Fibroblast of mammary gland (primary cell): ENCODE measurements at regions not wholly inside any gene's neighbourhood (a gene's known extent, or its start where the extent isn't known, plus 50 kb on each side); places are given as distances from the start of the nearest gene placed in this dataset.
A peak's percentile ranks its signal among the peaks of the same experiment; 100 is the strongest.

Source experiments
- DNase-seq: peaks from one replicate; pipeline ENCODE4 v3.0.0-alpha.2; 2010; ENCODE audit warnings: low read depth
- H3K4me3 ChIP-seq: 2 replicates; pipeline ENCODE4 v1.5.1; 2011; ENCODE audit warnings: low read depth, mild to moderate bottlenecking, low read length, moderate library complexity; ENCODE audit not compliant: control insufficient read depth
- TF ChIP-seq, protein P1 (sequence below): conservative IDR thresholded peaks from 2 replicates; pipeline ENCODE4 v1.5.1; 2011; ENCODE audit warnings: low read depth, low read length, inconsistent platforms; ENCODE audit not compliant: control insufficient read depth, insufficient read depth

DNA sequence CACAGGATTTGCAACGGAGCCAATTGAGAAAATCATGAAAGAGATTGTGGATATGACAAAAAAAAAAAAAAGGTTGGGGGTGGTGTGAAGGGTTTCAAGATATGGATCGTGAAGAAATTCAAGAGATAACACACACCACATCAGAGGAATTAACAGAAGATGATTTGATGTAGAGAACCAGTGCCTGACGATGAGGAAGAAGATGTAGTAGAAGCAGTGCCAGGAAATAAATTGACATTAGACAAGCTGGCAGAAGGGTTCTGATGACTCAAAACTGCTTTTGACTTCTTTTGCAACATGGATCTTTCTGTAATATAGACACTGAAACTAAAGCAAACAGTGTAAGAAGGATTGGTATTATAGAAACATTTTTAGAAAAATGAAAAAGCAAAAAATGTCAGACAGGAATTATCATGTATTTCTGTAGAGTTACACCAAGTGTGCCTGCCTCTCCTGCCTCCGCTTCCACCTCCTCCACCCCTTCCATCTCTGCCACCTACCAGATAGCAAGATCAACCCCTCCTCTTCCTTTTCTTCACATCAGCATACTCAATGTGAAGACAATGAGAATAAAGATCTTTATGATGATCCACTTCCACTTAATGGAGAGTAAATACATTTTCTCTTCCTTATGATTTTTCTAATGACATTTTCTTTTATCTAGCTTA lies 127.5 kb upstream of the OTUD4 start:
- no peak for DNase-seq
- TF ChIP-seq, protein P1, sequence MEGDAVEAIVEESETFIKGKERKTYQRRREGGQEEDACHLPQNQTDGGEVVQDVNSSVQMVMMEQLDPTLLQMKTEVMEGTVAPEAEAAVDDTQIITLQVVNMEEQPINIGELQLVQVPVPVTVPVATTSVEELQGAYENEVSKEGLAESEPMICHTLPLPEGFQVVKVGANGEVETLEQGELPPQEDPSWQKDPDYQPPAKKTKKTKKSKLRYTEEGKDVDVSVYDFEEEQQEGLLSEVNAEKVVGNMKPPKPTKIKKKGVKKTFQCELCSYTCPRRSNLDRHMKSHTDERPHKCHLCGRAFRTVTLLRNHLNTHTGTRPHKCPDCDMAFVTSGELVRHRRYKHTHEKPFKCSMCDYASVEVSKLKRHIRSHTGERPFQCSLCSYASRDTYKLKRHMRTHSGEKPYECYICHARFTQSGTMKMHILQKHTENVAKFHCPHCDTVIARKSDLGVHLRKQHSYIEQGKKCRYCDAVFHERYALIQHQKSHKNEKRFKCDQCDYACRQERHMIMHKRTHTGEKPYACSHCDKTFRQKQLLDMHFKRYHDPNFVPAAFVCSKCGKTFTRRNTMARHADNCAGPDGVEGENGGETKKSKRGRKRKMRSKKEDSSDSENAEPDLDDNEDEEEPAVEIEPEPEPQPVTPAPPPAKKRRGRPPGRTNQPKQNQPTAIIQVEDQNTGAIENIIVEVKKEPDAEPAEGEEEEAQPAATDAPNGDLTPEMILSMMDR, result no peak
- H3K4me3 ChIP-seq, result no peak overlapping the region

GRCh38 chr4:145307120-145307519 lies 126.7 kb upstream of the OTUD4 start:
- DNase-seq, result no peak
- no peak overlapping the region for H3K4me3 ChIP-seq
- TF ChIP-seq, protein P1, result no peak

- DNase-seq, result no peak
- TF ChIP-seq, protein P1, result no peak
Measured at GRCh38 chr4:145302725-145303124, 122.3 kb upstream of the OTUD4 start.

DNA sequence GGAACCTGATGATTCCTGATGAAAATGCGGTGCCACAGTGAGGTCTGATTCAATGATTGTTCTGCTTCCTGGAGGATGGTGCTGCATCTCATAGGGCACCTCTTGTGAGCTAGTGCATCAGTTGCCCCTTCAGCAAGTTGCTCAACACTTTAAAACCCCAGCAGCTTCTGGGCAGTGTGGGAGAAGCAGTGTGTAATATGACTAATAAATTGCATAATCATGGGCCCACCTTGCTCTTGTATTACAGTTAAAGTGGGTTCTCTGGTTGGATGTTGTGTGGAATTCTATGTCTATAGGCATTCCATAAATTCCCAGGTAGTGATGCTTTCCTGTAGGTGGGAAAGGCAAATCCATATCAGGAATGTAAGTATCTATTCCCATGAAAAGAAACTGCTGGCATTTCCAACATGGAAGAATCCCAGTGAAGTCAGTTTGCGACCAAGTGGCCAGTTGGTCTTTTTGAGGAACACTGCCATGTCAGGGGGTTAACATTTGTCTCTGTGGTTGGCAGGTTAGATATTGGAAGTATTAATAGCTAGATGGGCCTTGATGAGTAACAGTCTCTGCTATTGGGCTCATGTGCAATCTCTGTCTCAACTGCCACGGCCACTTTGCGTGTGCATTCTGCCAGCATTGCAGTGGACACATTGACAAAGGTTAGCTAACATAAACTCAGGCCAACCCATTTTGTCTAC lies 121.1 kb upstream of the OTUD4 start:
- H3K4me3 ChIP-seq, result no peak overlapping the region
- peak; percentile 70 for DNase-seq
- TF ChIP-seq, protein P1, result no peak

More at GRCh38 chr4:145302725-145303124, 122.3 kb upstream of the OTUD4 start:
- no peak overlapping the region for H3K4me3 ChIP-seq

DNA sequence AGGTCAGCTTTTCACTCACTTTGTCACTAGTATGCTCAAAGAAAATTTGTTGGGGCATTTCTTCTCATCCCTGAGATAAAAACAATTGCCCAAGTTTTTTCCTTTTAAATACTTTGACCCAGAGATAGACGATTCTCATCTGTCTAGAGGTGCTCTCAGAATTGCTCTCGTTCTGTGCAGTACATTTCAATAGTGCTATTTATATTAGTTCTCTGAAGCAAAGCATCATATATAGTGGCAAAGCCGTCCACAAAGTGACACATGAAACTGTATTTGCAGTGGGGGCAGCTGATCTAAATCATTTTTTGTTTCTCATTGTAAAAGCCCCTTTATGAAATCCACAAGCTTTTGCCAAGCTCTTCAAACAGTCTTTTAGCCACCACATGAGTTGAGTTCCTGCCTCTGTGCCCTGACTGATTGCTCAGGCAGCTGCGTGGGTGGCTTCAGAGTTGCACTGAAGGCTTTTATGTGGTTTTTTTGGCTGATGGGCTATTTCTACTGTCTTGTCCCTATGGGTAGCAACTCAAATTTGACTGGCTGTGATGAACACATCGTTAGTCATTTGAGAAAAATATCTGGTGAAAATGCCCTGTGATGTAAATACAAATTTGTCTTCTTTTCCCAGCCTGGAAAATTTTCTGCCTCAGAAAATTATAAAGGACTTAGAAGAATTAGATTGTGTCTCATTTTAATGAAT lies 119.1 kb upstream of the OTUD4 start:
- TF ChIP-seq, protein P1, result no peak
- peak; percentile 98 for DNase-seq
- no peak overlapping the region for H3K4me3 ChIP-seq

DNA sequence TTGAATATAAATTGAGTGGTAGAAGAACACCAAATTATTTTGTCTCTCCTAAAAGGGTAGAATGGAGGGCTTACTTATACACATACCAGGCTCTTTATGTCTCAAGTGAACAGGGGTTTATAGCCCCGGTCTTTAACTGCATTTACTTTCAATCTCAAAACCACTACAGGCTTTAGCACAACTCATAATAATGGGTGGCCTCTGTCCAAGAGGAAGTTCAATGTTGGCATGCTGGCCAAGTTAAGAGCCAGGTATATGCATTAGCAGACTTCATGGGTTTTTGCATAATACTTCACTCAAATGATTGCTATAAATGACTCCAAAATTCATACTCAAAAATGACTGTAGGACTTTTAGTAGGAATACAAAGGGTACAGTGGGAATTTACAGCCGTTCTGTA lies 118.5 kb upstream of the OTUD4 start:
- DNase-seq, result no peak
- TF ChIP-seq, protein P1, result no peak
- H3K4me3 ChIP-seq, result no peak overlapping the region
